A673 (cell line): ENCODE measurements at regions not wholly inside any gene's neighbourhood (a gene's known extent, or its start where the extent isn't known, plus 50 kb on each side); places are given as distances from the start of the nearest gene placed in this dataset.

Experiments used
- EZH2 ChIP-seq: fragments of 200-600 bp; sonication (generic); IDR thresholded peaks from 2 replicates; pipeline ENCODE4 v1.6.1; 2017; ENCODE audit warnings: borderline replicate concordance, low read depth, mild to moderate bottlenecking, mixed read lengths, antibody characterized with exemption, low read length; ENCODE audit not compliant: poor library complexity, severe bottlenecking
- TF ChIP-seq, protein P1 (sequence below): fragments of 300-800, 200-600 bp; sonication (generic); conservative IDR thresholded peaks from 2 replicates; pipeline ENCODE4 v1.5.1; 2017; ENCODE audit warnings: low read depth, mild to moderate bottlenecking, antibody characterized with exemption, low read length, moderate library complexity, mixed read lengths

DNA sequence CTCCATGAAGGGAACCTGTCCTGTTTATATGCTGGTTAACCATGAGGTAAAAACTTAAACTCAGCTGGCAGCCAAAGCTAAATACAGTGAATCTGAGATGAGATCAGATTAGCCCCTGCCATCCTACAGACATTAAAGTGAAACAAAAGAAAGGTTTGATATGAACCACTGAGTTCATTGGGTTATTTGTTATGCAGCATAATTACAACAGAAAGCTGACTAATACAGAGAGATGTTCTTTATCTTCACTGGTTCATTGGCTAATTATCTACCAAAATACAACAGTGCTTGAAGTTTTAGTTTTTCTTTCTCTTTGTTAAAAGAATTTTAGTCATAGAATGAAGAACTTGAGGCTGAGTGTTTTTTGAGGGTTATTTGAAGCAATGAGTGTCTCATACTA, 307.6 kb upstream of the FERMT1 start:
- TF ChIP-seq, protein P1, sequence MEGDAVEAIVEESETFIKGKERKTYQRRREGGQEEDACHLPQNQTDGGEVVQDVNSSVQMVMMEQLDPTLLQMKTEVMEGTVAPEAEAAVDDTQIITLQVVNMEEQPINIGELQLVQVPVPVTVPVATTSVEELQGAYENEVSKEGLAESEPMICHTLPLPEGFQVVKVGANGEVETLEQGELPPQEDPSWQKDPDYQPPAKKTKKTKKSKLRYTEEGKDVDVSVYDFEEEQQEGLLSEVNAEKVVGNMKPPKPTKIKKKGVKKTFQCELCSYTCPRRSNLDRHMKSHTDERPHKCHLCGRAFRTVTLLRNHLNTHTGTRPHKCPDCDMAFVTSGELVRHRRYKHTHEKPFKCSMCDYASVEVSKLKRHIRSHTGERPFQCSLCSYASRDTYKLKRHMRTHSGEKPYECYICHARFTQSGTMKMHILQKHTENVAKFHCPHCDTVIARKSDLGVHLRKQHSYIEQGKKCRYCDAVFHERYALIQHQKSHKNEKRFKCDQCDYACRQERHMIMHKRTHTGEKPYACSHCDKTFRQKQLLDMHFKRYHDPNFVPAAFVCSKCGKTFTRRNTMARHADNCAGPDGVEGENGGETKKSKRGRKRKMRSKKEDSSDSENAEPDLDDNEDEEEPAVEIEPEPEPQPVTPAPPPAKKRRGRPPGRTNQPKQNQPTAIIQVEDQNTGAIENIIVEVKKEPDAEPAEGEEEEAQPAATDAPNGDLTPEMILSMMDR, result no peak
- no peak for TF ChIP-seq EZH2
